ENCODE measurements at regions not wholly inside any gene's neighbourhood (a gene's known extent, or its start where the extent isn't known, plus 50 kb on each side); places are given as distances from the start of the nearest gene placed in this dataset.
A peak's percentile ranks its signal among the peaks of the same experiment; 100 is the strongest.
"Not testable (repeated sequence)": the region's sequence is repeated elsewhere in the genome, so short reads cannot be mapped to it uniquely, and the experiment has no call there.

DNA sequence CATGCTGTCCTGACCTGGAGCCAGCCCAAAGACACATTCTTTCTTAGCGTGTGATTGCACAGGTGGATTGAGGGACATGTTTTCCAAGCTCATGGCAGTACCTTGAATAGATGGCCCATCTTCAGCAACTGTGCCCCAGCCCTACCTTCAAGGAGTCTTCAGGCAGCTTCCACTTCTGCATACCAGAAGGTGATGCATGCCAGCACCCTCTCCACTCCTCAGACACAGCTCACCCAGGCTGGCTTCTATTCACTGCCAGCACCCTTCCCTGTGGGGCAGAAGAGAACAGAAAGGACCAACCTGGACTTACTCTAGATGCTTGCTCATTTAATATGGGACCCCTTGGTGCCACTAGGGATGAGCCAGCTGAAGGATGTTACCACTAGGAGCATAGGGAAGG is 466.4 kb upstream of the ISX start:
- DNase-seq (ENCODE audit: low spot score): no peak

DNA sequence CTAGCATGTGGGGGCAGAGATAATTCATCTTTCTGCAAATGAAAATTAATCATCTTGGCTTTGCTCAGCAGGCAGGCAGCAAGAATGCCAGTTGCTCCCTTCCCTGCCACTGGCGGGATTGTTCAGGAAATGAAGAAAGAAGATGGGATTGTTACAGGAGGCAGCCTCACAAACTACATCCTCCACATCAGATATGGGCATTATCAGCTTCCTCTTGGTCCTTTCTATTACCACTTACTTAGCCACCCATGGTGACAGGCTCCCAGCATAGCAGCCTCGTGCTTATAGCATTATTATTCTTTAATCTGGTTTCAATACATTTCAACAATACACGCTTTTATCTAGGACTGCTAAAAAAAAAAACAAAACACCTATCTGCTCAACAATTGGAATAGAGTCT is 461.6 kb upstream of the ISX start:
- no peak for DNase-seq (ENCODE audit: low spot score)

DNA sequence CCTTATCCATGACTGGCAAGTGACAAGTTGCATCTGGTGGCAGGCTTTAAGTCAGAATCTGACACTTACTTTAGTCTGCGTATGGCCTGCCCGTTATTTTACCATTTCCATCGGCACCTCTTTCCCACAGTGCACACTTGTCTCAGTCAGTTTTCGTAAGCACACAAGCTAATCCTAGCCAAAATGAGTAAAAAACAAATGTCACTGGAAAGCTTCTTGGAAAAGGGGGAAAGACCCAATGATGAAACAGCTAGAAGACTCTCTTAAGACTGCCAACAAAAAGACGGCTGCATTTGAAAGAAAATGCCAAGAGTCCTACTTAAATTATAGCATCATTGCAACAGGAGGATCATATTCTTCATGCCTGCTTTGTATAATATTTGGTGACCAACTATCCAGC is 457.9 kb upstream of the ISX start:
- DNase-seq (ENCODE audit: low spot score): no peak

DNA sequence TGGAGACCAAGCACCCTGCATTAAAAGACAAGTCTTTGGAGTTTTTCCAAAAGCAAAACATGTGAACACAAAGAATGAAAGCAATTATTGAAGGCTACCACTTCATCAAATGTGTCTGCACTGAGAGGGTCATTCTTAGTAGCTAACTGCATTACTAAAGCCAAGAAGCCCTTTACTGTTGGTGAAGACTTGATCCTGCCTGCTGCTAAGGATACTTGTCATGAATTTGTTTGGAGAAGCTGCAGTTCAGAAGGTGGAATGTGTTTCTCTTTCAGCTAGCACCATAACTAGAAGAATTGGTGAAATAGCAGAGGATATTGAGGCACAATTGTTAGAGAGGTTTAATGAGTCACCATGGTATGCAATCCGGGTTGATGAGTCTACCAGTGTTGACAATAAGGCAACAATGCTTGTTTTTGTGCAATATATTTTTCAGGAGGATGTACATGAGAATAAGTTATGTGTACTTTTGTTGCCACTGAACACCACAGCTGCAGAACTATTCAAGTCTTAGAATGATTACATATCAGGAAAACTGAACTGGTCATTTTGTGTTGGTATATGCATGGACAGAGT is 457.3 kb upstream of the ISX start:
- DNase-seq (ENCODE audit: low spot score): no peak

GRCh38 chr22:34609646-34610045 is 456.3 kb upstream of the ISX start:
- DNase-seq (ENCODE audit: low spot score): no peak

GRCh38 chr22:34620161-34620560 is 445.8 kb upstream of the ISX start:
- no peak for DNase-seq (ENCODE audit: low spot score)

- no peak for DNase-seq (ENCODE audit: low spot score)
These were observed 445.1 kb upstream of the ISX start for GRCh38 chr22:34620832-34621231.

- no peak for DNase-seq (ENCODE audit: low spot score)
These were observed 443.4 kb upstream of the ISX start for GRCh38 chr22:34622602-34623001.

- no peak for DNase-seq (ENCODE audit: low spot score)
These were observed 442.4 kb upstream of the ISX start for GRCh38 chr22:34623580-34623979.

- not testable (repeated sequence) for DNase-seq (ENCODE audit: low spot score)
These were observed 440.1 kb upstream of the ISX start for GRCh38 chr22:34625892-34626291.

DNA sequence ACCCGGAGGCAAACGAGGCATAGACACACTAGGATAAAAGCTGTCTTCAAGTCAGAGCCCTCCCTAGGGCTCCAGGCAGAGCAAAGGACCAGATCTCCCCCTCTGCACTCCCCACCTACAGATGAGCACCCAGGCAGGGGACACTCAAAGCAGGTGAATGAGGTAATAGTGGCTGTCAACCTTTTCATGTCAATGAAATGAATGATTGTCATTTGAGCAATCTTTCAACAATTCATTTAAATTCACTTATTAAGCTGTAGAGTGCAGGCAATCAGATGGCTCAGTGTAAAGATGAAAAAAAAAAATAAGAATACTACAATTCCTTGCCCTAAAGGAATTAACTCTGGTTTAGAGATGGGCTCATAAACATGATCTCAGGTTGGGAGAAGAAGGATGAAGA is 427.8 kb upstream of the ISX start:
- no peak for DNase-seq (ENCODE audit: low spot score)

DNA sequence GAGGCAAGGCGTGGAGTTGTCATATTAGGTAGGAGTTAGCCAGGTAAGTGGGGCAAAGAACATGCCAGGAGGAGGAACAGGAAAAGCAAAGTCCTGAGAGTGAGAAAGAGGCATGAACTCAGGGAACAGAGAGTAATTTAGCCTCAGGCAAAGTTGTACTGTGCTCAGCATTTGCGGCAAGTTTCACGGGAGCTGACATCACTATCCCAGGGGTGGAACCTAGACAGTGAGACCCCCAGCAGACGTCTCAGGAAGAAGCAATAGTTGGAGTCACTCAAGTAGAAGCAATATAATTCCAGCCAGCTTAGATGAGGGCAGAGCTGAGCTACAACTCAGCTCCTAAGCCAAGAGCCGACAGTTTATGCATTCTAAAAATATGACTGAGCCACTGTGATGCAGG is 426.0 kb upstream of the ISX start:
- DNase-seq (ENCODE audit: low spot score): no peak

GRCh38 chr22:34645375-34645774 is 420.6 kb upstream of the ISX start:
- no peak for DNase-seq (ENCODE audit: low spot score)

DNA sequence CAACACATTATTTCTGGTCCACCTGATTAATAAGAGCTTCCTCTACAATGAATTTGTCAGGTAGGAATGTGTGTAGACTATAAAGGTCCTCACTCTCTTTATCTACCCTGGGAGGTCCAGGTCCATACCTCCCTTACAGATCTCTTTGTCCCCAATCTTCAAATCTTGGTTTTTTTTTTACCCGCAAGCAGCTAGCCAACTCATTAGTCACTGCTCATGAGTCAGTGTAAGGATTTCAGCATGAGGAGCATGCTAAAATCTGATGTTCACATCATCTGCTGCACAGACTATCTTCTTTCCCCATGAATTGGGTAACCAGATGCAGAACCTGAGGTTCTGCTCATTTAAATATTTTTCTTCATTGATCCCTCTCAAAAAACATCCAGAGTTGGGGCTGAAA is 397.0 kb upstream of the ISX start:
- no peak for DNase-seq (ENCODE audit: low spot score)

- DNase-seq (ENCODE audit: low spot score): not testable (repeated sequence)
These were observed 382.9 kb upstream of the ISX start for GRCh38 chr22:34683031-34683430.

GRCh38 chr22:34684278-34684677 is 381.7 kb upstream of the ISX start:
- DNase-seq (ENCODE audit: low spot score): not testable (repeated sequence)

GRCh38 chr22:34687116-34687515 is 378.8 kb upstream of the ISX start:
- DNase-seq (ENCODE audit: low spot score): no peak

DNA sequence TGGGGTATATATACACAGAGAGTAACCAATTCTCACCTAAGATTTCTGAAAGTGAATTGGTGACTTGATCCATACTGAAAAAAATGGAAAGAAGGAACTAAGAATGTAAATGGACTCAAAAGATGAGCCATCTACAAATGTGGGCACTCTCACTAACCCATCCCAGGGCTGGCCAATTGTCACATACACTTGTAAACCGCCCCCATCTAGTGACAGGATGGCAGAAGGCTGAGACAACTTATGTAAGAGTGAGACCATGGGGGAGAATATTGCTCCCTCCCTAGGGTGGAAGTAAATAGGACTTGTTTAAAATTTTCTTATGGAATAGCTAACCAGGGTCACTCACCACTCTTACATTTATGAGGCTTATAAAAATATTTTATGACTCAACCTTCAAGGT is 377.1 kb upstream of the ISX start:
- no peak for DNase-seq (ENCODE audit: low spot score)

DNA sequence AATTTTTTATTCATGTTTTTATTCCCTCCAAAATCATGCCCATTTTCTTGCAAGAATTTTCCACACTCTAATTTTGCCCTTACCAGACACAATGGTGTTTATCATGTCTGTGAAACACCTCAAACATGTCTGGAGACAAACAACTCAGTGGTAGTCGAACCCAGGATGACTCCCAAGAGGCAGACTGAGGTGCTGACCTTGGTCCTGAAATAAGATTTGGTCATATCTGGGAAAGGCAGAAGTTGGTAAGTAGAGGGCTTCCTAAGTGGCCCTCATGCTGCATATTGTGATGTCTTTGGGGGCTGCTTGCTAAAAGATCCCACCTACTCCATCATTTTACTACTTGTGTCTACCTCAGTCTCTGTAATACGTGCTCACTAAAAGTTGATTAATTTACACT is 369.4 kb upstream of the ISX start:
- DNase-seq (ENCODE audit: low spot score): peak; percentile 16

GRCh38 chr22:34702279-34702678 is 363.7 kb upstream of the ISX start:
- DNase-seq (ENCODE audit: low spot score): no peak

GRCh38 chr22:34709641-34710040 is 356.3 kb upstream of the ISX start:
- no peak for DNase-seq (ENCODE audit: low spot score)

GRCh38 chr22:34722901-34723300 is 343.1 kb upstream of the ISX start:
- no peak for DNase-seq (ENCODE audit: low spot score)

- no peak for DNase-seq (ENCODE audit: low spot score)
These were observed 329.9 kb upstream of the ISX start for GRCh38 chr22:34736081-34736480.

GRCh38 chr22:34738661-34739400 is 327.1 kb upstream of the ISX start:
- DNase-seq (ENCODE audit: low spot score): no peak
